Skeletal muscle tissue (tissue), 3 donors: ENCODE measurements at regions not wholly inside any gene's neighbourhood (a gene's known extent, or its start where the extent isn't known, plus 50 kb on each side); places are given as distances from the start of the nearest gene placed in this dataset.

Experiments used
- H3K27ac ChIP-seq: one replicate; pipeline ENCODE4 v1.7.0; 2013; ENCODE audit warnings: mild to moderate bottlenecking, low read depth, low read length, inconsistent platforms
- H3K27me3 ChIP-seq, 3 donors: one replicate each; pipeline ENCODE4 v1.7.0; 2013; ENCODE audit warnings: low read length in 3 of 3; ENCODE audit not compliant: control insufficient read depth in 3 of 3, insufficient read depth in 3 of 3
- H3K36me3 ChIP-seq, 3 donors: one replicate each; pipeline ENCODE4 v1.7.0; 2013; ENCODE audit warnings: low read length in 3 of 3; ENCODE audit not compliant: control insufficient read depth in 3 of 3, insufficient read depth in 3 of 3
- H3K4me1 ChIP-seq, 3 donors: one replicate each; pipeline ENCODE4 v1.7.0; 2013; ENCODE audit warnings: low read length in 3 of 3, mild to moderate bottlenecking in 3 of 3; ENCODE audit not compliant: control insufficient read depth in 3 of 3, insufficient read depth in 3 of 3
- H3K4me3 ChIP-seq, 3 donors: one replicate each; pipeline ENCODE4 v1.7.0; 2013; ENCODE audit warnings: low read length in 3 of 3
- H3K9ac ChIP-seq, 3 donors: one replicate each; pipeline ENCODE4 v1.7.0; 2013; ENCODE audit warnings: low read length in 3 of 3, mild to moderate bottlenecking in 3 of 3, moderate library complexity in 2 of 3, low read depth in 1 of 3
- H3K9me3 ChIP-seq, 3 donors: one replicate each; pipeline ENCODE4 v1.7.0; 2013; ENCODE audit warnings: low read length in 3 of 3; ENCODE audit not compliant: control insufficient read depth in 3 of 3
- donor health status: Osteomylitis.

- Histone ChIP-seq H3K27ac (no peak overlapping the region), H3K9me3 (no peaks in the 10 kb centered on the region), H3K27me3 (no peaks in the 10 kb centered on the region), H3K4me1 (no peaks in the 10 kb centered on the region), H3K4me3 (no peak overlapping the region), H3K36me3 (no peaks in the 10 kb centered on the region), H3K9ac (no peak overlapping the region)
These were observed 1253.1 kb upstream of the MIR17HG start for GRCh38 chr13:90094357-90094756.

GRCh38 chr13:90098577-90098976 lies 1248.9 kb upstream of the MIR17HG start:
- Histone ChIP-seq H3K9ac (no peak overlapping the region), H3K4me3 (no peak overlapping the region), H3K36me3 (no peaks in the 10 kb centered on the region), H3K27ac (no peak overlapping the region), H3K27me3 (no peaks in the 10 kb centered on the region), H3K4me1 (no peaks in the 10 kb centered on the region), H3K9me3 (peaks cover 0 to 2% (median 0%) of the 10 kb centered on the region in 3 donors)

GRCh38 chr13:90099847-90100246 lies 1247.6 kb upstream of the MIR17HG start:
- no peak overlapping the region for H3K9ac ChIP-seq
- no peaks in the 10 kb centered on the region for H3K4me1 ChIP-seq
- H3K27me3 ChIP-seq, result no peaks in the 10 kb centered on the region
- peaks cover 0 to 4% (median 0%) of the 10 kb centered on the region in 3 donors for H3K9me3 ChIP-seq
- H3K4me3 ChIP-seq, result no peak overlapping the region
- H3K36me3 ChIP-seq, result no peaks in the 10 kb centered on the region
- no peak overlapping the region for H3K27ac ChIP-seq

- Histone ChIP-seq H3K9ac (no peak overlapping the region), H3K36me3 (no peaks in the 10 kb centered on the region), H3K4me3 (no peak overlapping the region), H3K9me3 (peaks cover 0 to 4% (median 0%) of the 10 kb centered on the region in 3 donors), H3K4me1 (no peaks in the 10 kb centered on the region), H3K27me3 (no peaks in the 10 kb centered on the region), H3K27ac (no peak overlapping the region)
These were observed 1244.2 kb upstream of the MIR17HG start for GRCh38 chr13:90103099-90103784.

- Histone ChIP-seq H3K9me3 (peaks cover 0 to 4% (median 0%) of the 10 kb centered on the region in 3 donors), H3K9ac (no peak overlapping the region), H3K36me3 (no peaks in the 10 kb centered on the region), H3K27me3 (no peaks in the 10 kb centered on the region), H3K4me1 (no peaks in the 10 kb centered on the region), H3K27ac (no peak overlapping the region), H3K4me3 (no peak overlapping the region)
These were observed 1242.7 kb upstream of the MIR17HG start for GRCh38 chr13:90104764-90105163.

- H3K9ac ChIP-seq, result no peak overlapping the region
- no peak overlapping the region for H3K4me3 ChIP-seq
- H3K27me3 ChIP-seq, result no peaks in the 10 kb centered on the region
- H3K4me1 ChIP-seq, result no peaks in the 10 kb centered on the region
- peaks cover 0 to 4% (median 0%) of the 10 kb centered on the region in 3 donors for H3K9me3 ChIP-seq
- H3K36me3 ChIP-seq, result no peaks in the 10 kb centered on the region
- no peak overlapping the region for H3K27ac ChIP-seq
These were observed 1242.2 kb upstream of the MIR17HG start for GRCh38 chr13:90105276-90105675.

- no peaks in the 10 kb centered on the region for H3K27me3 ChIP-seq
- H3K4me1 ChIP-seq, result no peaks in the 10 kb centered on the region
- H3K4me3 ChIP-seq, result no peak overlapping the region
- H3K9ac ChIP-seq, result no peak overlapping the region
- H3K9me3 ChIP-seq, result peaks cover 0 to 4% (median 0%) of the 10 kb centered on the region in 3 donors
- H3K36me3 ChIP-seq, result no peaks in the 10 kb centered on the region
- no peak overlapping the region for H3K27ac ChIP-seq
These were observed 1241.5 kb upstream of the MIR17HG start for GRCh38 chr13:90105849-90106496.

- peaks cover 0 to 4% (median 0%) of the 10 kb centered on the region in 3 donors for H3K9me3 ChIP-seq
These were observed 1239.8 kb upstream of the MIR17HG start for GRCh38 chr13:90107661-90108060.

GRCh38 chr13:90108547-90108946 lies 1238.9 kb upstream of the MIR17HG start:
- H3K9ac ChIP-seq, result no peak overlapping the region

More at GRCh38 chr13:90107661-90108060, 1239.8 kb upstream of the MIR17HG start:
- Histone ChIP-seq H3K4me3 (no peak overlapping the region), H3K4me1 (no peaks in the 10 kb centered on the region), H3K27me3 (no peaks in the 10 kb centered on the region), H3K9ac (no peak overlapping the region), H3K27ac (no peak overlapping the region), H3K36me3 (no peaks in the 10 kb centered on the region)

GRCh38 chr13:90116121-90116520 lies 1231.4 kb upstream of the MIR17HG start:
- no peak overlapping the region for H3K4me3 ChIP-seq
- no peaks in the 10 kb centered on the region for H3K36me3 ChIP-seq
- H3K27ac ChIP-seq, result no peak overlapping the region
- no peaks in the 10 kb centered on the region for H3K4me1 ChIP-seq
- no peak overlapping the region for H3K9ac ChIP-seq
- H3K9me3 ChIP-seq, result no peaks in the 10 kb centered on the region
- no peaks in the 10 kb centered on the region for H3K27me3 ChIP-seq

More at GRCh38 chr13:90108547-90108946, 1238.9 kb upstream of the MIR17HG start:
- no peak overlapping the region for H3K4me3 ChIP-seq
- H3K27ac ChIP-seq, result no peak overlapping the region
- H3K4me1 ChIP-seq, result no peaks in the 10 kb centered on the region
- peaks cover 0 to 2% (median 0%) of the 10 kb centered on the region in 3 donors for H3K9me3 ChIP-seq
- H3K27me3 ChIP-seq, result no peaks in the 10 kb centered on the region
- no peaks in the 10 kb centered on the region for H3K36me3 ChIP-seq
